Mammary epithelial cell (primary cell): ENCODE measurements at regions not wholly inside any gene's neighbourhood (a gene's known extent, or its start where the extent isn't known, plus 50 kb on each side); places are given as distances from the start of the nearest gene placed in this dataset.

Source experiments
- EZH2 ChIP-seq: IDR thresholded peaks from 2 replicates; pipeline ENCODE4 v1.6.1; 2012; ENCODE audit warnings: low read length, inconsistent platforms, borderline replicate concordance
- TF ChIP-seq, protein P1 (sequence below), 2 donors: IDR thresholded peaks in 1 of 2; conservative IDR thresholded peaks in 1 of 2; 2 replicates each; pipeline ENCODE4 v1.5.1; 2011 to 2012; ENCODE audit warnings: inconsistent platforms in 2 of 2, low read length in 2 of 2, mild to moderate bottlenecking in 2 of 2, control low read depth in 1 of 2, low read depth in 1 of 2; ENCODE audit not compliant: insufficient read depth in 1 of 2; ENCODE audit errors: extremely low read depth in 1 of 2

DNA sequence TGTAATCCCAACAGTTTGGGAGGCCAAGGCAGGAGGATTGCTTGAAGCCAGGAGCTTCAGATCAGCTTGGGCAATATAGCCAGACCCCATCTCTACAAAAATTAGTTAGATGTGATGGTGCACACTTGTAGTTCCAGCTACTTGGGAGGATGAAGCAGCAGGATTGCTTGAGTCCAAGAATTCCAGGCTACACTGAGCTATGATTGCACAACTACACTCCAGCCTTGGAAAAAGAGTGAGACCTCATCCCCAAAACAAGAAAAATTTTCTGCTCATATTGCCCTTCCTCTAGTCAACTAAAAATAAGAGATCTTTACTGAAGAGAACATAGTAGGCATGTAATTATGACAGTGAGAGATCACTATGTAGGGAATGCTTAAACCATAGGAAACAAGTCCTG, 60.9 kb upstream of the SPATA12 start:
- TF ChIP-seq, protein P1, sequence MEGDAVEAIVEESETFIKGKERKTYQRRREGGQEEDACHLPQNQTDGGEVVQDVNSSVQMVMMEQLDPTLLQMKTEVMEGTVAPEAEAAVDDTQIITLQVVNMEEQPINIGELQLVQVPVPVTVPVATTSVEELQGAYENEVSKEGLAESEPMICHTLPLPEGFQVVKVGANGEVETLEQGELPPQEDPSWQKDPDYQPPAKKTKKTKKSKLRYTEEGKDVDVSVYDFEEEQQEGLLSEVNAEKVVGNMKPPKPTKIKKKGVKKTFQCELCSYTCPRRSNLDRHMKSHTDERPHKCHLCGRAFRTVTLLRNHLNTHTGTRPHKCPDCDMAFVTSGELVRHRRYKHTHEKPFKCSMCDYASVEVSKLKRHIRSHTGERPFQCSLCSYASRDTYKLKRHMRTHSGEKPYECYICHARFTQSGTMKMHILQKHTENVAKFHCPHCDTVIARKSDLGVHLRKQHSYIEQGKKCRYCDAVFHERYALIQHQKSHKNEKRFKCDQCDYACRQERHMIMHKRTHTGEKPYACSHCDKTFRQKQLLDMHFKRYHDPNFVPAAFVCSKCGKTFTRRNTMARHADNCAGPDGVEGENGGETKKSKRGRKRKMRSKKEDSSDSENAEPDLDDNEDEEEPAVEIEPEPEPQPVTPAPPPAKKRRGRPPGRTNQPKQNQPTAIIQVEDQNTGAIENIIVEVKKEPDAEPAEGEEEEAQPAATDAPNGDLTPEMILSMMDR (conservative IDR thresholded peaks at IDR 0.05 in 1 of 2, IDR thresholded peaks at IDR 0.05 in 1 of 2; ENCODE audit: extremely low read depth in 1 of 2, insufficient read depth in 1 of 2, low read depth in 1 of 2, low read length in 2 of 2): no peak
- no peak for TF ChIP-seq EZH2
